ENCODE measurements at regions not wholly inside any gene's neighbourhood (a gene's known extent, or its start where the extent isn't known, plus 50 kb on each side); places are given as distances from the start of the nearest gene placed in this dataset.

DNA sequence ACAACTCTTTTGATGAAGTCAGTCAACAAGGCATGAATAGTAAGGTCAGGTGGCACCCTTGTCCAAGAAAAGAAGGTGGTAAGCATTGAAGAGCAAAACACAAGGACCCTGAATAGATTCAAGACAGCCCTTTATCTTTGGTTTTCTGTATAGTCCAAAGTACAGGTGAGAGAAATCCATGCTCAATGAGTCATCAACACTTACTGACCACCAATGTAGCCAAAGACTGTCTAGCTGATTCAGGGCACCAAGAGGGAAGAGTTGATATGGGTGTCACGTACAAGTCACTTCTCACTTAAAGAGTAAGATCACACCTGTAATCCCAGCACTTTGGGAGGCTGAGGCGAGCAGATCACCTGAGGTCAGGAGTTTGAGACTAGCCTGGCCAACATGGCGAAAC lies 528.3 kb downstream of the CD83 start:
- in situ Hi-C loops (cut with HindIII; ENCODE audit: low sequenced_read_pairs): no loop called here

- in situ Hi-C loops (cut with HindIII; ENCODE audit: low sequenced_read_pairs): no loop called here
Observed at GRCh38 chr6:14646371-14646770, 528.8 kb downstream of the CD83 start.

DNA sequence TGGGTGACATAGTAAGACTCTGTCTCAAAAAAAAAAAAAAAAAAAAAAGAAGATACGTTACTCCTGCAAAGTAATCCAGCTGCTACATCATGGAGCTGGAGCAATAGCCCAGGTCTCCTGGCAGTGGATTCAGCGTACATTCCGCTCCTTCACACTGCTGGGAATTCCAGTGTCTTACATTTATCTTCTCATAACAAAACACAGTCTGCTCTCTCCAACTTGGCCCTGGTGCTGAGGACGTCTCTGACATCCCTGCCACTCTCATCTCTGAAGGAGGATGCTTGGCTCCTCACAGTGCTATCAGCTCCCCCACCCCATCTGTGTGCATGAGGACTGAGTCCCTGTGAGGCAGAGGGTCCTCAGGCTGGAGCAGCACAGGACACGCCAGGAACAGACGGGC lies 529.8 kb downstream of the CD83 start:
- in situ Hi-C loops (cut with HindIII; ENCODE audit: low sequenced_read_pairs): no loop called here

GRCh38 chr6:14652536-14652935 lies 535.0 kb downstream of the CD83 start:
- in situ Hi-C loops (cut with HindIII; ENCODE audit: low sequenced_read_pairs): no loop called here

- in situ Hi-C loops (cut with HindIII; ENCODE audit: low sequenced_read_pairs): no loop called here
Observed at GRCh38 chr6:14655201-14656061, 537.9 kb downstream of the CD83 start.

DNA sequence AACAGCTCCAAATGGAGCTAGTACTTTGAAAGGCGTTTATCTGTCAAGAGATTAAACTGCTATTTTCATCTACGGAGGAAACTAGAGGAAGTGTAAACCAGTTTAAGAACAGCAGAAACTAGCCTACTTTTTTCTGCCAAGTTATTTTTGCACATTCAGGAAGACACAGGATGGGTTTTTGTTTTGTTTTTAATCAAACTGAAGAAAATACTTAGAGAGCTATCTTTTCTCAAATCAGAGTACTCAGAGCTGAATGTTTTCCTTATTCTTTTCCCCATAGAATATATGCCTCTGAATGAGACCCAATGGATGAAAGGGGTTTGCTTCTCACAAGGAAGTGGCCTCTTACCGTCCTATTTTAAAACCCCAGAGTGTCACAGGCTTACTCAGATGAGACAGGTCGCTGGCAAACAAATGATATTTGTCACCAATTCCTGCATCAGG lies 538.5 kb downstream of the CD83 start:
- in situ Hi-C loops (cut with HindIII; ENCODE audit: low sequenced_read_pairs): no loop called here

GRCh38 chr6:14656649-14657048 lies 539.1 kb downstream of the CD83 start:
- in situ Hi-C loops (cut with HindIII; ENCODE audit: low sequenced_read_pairs): no loop called here

DNA sequence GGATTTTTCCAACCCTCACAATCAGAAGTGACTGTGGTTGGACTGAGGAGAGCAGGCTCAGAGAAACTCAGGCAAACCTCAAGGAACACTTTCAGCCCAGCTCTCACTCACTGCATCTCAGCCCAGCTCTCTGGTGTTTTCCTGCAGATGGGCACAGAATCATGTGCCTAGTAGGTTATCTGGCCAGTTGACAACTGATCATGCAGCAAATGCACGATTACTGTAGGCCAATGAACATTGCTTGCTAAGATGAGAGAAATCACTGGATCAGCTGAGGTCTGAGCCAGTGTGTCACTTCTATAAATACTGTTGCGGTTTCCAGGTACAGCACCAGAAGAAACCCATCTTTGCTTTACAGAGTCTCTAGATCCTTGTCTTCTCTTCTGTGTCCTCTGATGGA lies 540.5 kb downstream of the CD83 start:
- in situ Hi-C loops (cut with HindIII; ENCODE audit: low sequenced_read_pairs): no loop called here

DNA sequence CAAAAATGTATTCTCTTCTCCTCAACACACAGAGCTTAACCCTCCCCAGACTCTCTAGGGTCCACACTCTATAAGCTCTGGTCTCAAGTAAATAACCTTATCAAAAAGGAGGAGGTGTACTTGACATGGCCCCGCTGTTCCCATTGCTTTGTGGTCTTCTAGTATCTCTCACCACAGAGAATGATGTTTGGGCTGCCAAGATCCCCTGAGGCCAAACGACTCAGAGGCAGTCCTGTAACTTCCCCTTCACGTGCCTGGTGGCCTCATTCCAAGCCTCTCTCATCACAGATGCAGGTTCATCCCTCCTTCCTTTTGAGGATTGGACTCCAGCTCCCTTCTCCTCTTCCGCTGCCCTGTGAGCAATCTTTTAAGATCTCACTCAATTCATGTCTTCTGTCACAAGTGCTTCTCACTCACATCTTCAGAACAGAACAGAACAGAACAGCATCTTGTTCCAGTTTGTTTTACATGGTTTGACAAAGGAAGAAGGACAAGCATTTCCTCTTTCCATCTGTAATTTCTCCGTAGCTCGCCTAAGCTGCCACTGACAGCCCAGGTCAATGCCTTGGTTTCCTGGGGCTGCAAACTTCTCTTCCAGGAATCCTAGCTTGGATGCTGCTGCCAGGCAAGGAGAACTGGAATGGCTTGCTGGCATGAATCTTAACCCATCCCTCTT lies 541.5 kb downstream of the CD83 start:
- in situ Hi-C loops (cut with HindIII; ENCODE audit: low sequenced_read_pairs): no loop called here

DNA sequence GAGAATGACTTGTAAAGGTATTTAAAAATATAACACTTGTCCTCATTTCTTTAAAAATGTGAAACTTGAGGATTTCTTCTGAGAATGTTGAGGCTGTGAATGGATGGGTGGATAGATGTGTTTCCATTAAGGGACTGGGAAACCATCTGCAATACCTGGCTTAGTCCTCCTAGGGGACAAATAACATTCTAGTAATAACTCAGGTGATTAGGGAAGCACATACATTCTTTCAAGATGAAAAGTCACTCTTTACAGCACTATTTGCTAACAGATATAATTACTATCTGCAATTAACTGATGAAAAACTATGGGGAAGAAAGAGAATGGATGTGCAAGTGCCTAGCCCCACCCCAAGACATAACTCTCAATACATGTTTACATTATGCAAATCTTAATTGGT lies 542.3 kb downstream of the CD83 start:
- in situ Hi-C loops (cut with HindIII; ENCODE audit: low sequenced_read_pairs): no loop called here

DNA sequence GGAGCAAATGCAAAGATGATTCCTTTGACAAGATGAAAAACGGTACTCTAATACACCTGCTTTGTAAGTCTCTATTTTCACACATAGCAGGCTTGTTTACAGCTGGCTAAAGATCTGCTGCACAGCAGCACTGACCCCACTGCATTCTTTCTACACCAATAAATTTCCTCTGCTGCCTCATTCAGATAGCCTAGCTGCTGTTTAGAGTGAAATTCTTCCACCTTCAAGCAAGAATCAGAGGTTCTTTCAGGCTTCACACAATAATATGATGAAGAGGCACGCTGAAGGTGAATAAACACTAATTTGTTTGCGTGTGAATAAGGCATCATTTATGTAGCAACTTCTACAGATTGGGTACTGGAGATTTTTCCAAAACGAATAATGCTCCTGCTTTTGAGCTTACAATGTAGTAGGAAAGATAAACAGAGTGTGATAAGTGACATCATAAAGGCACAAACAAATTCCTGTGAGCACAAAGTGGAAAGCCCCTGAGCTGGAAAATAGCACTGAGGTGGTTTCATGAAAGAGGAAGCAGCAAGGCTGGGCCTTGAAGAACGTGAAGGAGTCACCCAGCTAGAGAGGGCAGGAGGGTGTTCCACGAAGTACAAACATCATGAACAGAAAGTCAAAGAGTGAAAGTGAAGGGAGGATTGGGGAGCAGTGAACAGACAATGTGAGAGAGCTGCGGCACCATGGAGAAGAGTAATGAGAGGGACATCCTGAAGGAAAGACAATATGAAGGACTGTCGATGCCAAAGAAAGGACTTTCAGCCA lies 543.4 kb downstream of the CD83 start:
- in situ Hi-C loops (cut with HindIII; ENCODE audit: low sequenced_read_pairs): no loop called here

DNA sequence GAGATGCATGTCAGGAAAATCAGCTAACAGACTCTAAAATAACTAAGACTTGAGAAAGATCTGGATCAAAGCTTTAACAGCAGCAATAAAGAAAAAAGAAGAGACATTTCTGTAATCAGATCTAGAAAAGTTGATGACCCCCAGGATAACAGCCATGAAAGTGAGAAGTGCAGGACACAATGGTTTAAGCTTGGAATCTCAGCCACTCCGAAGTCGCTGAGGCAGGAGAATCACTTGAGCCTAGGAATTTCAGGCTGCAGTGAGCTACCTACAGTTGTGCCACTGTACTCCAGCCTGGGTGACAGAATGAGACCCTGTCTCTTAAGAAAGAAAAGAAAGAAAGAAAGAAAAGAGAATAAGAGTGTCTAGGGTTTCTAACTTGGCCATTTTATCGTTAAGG lies 544.1 kb downstream of the CD83 start:
- in situ Hi-C loops (cut with HindIII; ENCODE audit: low sequenced_read_pairs): no loop called here

- in situ Hi-C loops (cut with HindIII; ENCODE audit: low sequenced_read_pairs): no loop called here
Observed at GRCh38 chr6:14664112-14664601, 546.6 kb downstream of the CD83 start.

DNA sequence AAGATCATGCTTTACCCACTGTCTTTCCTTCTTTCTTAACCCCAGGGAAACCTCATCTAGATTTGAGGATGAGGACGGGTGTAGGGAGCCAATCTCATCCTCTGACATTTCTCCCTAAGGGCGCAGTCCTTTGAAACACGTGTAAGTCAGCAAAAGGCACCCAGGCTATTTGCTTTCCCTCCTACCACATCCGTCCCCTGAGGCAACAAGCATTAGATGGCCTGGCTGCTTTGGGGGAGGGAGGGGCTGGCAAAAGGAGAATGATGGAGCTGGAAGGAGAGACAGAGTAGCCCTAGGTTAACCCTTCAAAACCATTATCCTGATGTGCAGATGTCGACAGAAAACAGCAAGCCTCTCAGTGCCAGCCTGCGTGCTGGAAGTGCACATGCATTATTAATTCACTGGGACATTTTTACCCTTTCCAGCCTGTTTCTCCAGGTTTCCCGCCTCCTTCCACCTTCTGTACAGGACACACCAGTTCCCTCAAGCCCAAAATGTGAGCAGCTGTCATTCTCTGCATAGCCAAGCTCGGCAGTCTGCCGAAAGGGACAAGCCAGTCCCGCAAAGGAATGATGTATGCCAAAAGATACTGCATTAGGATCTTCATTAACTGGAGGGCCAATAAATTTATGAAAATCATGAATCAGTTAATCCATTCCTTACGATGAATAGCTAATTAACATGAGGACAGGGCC lies 547.2 kb downstream of the CD83 start:
- in situ Hi-C loops (cut with HindIII; ENCODE audit: low sequenced_read_pairs): no loop called here

- in situ Hi-C loops (cut with HindIII; ENCODE audit: low sequenced_read_pairs): no loop called here
Observed at GRCh38 chr6:14665827-14666724, 548.5 kb downstream of the CD83 start.

GRCh38 chr6:14670806-14671205 lies 553.2 kb downstream of the CD83 start:
- in situ Hi-C loops (cut with HindIII; ENCODE audit: low sequenced_read_pairs): no loop called here

DNA sequence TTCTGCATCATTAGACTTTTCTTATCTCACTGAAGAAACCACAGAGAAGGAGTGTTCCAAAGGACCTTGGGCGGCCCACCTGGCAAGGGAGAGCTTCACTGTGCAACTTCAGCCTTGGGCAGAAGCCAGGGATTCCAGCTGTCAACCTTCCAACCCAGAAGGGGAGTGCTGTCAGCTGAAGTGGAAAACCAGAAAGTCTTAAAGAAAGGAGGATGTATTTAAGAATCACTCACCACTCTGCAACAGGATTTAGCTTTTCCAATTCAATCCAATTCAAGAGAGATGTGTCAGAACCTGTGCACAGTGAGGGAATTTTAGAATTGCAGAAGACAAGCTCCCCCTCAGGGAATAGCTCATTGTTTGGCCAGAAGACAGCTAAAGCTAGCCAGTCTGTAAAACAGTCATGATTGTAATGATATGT lies 553.7 kb downstream of the CD83 start:
- in situ Hi-C loops (cut with HindIII; ENCODE audit: low sequenced_read_pairs): no loop called here

DNA sequence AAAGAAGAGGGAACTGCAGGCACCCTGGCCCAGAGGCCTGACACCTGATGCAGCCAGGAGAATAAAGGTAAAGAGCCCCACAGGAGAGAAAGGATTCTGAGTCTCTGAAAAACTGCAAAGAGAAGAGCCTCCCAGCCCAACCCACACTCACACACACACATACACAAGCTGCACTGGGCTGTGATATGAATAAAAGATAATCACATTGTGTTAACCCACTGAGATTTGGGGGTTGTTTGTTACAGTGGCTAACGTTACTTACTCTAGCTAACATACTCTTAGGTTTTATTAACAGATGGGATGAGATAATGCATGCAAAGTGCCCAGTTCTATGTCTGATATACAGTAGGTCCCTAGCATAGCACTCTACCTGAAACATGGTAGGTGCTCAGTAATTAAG lies 554.4 kb downstream of the CD83 start:
- in situ Hi-C loops (cut with HindIII; ENCODE audit: low sequenced_read_pairs): no loop called here

DNA sequence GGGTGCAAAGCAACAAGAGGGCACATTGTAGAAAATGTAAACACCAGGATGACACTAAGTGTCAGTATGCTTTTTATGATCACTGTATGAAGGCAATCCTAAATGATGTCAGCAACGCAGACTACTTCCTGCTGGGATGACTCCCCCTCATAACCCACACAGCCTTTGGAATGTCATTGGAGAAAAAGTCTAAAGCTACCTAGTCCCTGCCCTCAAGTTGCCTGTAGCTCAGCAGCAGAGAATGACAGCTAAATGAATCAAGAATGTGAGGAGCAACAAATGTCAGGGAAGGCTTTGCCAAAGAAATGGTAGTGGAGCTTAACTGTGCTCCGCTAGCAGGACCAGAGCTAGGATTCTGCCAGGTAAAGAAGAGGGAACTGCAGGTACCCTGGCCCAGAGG lies 555.6 kb downstream of the CD83 start:
- in situ Hi-C loops (cut with HindIII; ENCODE audit: low sequenced_read_pairs): no loop called here

GRCh38 chr6:14674458-14674857 lies 556.9 kb downstream of the CD83 start:
- in situ Hi-C loops (cut with HindIII; ENCODE audit: low sequenced_read_pairs): no loop called here
